ENCODE measurements at regions not wholly inside any gene's neighbourhood (a gene's known extent, or its start where the extent isn't known, plus 50 kb on each side); places are given as distances from the start of the nearest gene placed in this dataset.

DNA sequence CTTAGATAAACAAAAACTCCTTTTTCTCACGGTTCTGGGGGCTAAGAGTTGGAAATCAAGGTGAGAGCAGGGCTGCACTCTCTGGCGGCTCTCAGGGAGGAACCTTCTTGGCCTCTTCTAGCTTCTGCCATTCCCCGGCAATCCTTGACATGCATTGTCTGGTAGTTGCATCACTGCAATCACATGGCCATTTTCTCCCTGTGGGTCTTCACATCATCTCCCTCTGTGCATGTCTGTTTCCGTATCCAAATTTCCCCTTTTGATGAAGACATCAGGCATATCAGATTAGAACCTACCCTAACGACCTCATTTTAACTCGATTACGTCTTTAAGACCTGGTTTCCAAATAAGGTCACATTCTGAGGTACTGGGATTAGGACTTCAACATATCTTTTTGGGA lies 129.2 kb upstream of the MAN2A1 start:
- no peak for TF ChIP-seq EZH2phosphoT487 (IDR thresholded peaks at IDR 0.05; ENCODE audit: low read depth, severe bottlenecking, unreplicated experiment)
- TF ChIP-seq, protein P1, sequence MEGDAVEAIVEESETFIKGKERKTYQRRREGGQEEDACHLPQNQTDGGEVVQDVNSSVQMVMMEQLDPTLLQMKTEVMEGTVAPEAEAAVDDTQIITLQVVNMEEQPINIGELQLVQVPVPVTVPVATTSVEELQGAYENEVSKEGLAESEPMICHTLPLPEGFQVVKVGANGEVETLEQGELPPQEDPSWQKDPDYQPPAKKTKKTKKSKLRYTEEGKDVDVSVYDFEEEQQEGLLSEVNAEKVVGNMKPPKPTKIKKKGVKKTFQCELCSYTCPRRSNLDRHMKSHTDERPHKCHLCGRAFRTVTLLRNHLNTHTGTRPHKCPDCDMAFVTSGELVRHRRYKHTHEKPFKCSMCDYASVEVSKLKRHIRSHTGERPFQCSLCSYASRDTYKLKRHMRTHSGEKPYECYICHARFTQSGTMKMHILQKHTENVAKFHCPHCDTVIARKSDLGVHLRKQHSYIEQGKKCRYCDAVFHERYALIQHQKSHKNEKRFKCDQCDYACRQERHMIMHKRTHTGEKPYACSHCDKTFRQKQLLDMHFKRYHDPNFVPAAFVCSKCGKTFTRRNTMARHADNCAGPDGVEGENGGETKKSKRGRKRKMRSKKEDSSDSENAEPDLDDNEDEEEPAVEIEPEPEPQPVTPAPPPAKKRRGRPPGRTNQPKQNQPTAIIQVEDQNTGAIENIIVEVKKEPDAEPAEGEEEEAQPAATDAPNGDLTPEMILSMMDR (IDR thresholded peaks at IDR 0.05; ENCODE audit: poor library complexity) = no peak

Measured in hepatocyte (in vitro differentiated cells).